ENCODE measurements at regions not wholly inside any gene's neighbourhood (a gene's known extent, or its start where the extent isn't known, plus 50 kb on each side); places are given as distances from the start of the nearest gene placed in this dataset.
"Not testable (repeated sequence)": the region's sequence is repeated elsewhere in the genome, so short reads cannot be mapped to it uniquely, and the experiment has no call there.

- no peak for DNase-seq
Observed at GRCh38 chr9:110029429-110029955, 178.5 kb downstream of the C9orf152 start.

- no peak for DNase-seq
Observed at GRCh38 chr9:110029956-110030480, 177.9 kb downstream of the C9orf152 start.

GRCh38 chr9:110030632-110031031 is 177.3 kb downstream of the C9orf152 start:
- DNase-seq, result no peak

GRCh38 chr9:110031511-110032173 is 176.3 kb downstream of the C9orf152 start:
- no peak for DNase-seq

DNA sequence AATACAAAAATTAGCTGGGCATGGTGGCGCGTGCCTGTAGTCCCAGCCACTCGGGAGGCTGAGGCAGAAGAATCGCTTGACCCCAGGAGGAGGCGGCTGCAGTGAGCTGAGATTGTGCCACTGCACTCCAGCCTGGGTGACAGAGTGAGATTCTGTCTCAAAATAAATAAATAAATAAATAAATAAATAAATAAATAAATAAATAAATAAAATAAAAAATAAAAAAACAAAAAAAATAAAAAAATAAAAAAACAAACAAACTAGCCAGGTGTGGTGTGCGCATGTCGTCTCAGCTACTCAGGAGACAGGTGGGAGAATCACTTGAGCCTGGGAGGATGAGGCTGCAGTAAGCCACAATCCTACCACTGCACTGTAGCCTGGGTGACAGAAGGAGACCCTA is 175.4 kb downstream of the C9orf152 start:
- not testable (repeated sequence) for DNase-seq

DNA sequence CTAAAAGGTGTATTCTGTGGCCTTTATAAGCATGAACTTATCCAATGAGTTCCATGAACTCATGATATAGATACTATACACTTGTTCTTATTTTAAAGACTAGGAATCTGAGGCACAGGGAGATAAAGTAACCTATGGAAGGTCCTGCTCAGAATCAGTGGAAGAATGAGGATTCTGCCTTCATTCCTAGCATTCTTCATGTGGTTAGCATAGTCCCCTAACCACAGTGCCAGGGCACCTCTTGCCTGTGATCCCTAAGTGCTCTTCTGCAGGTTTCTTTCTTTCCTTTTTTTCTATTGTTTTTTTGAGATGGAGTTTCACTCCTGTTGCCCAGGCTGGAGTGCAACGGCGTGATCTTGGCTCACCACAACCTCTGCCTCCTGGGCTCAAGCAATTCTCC is 174.1 kb downstream of the C9orf152 start:
- no peak for DNase-seq

- no peak for DNase-seq
Observed at GRCh38 chr9:110036286-110036685, 171.7 kb downstream of the C9orf152 start.

DNA sequence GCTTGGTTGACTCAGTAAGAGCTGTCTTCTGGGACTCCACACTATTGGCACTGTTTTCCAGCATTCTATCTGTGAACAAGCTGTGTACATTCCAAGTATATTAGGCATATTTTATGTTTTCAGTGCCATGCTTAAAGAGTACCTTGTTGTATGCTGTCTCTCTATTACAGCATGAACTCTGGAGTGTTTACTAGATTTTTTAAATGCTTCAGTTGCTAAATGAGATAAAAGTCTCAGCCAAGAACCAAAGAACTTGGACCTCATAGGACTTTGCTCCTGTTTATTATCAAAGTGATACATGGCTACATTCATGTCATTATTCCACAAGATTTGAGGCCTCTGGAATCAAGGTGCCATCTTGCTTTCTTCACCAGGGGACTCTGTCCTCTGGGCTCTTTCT is 167.2 kb downstream of the C9orf152 start:
- DNase-seq, result no peak

DNA sequence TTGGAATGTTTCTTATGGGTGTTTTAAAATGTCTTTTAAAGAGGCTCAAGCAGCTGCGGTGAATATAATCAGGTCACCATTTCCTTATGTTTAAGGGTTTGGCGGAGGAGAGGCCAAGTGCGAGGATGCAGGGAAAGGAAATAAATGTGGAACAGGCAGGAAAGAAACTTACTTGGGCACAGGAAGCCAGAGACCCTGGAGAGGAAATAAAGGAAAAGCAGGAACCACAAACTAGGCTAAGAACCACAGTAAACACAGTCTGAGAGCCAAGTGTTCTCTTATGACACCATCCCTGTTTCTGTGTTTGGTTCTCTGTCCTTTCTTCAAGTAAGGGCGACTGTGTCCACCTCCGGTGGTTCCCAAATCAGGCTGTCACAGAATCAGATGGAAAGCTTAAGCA is 166.5 kb downstream of the C9orf152 start:
- no peak for DNase-seq

DNA sequence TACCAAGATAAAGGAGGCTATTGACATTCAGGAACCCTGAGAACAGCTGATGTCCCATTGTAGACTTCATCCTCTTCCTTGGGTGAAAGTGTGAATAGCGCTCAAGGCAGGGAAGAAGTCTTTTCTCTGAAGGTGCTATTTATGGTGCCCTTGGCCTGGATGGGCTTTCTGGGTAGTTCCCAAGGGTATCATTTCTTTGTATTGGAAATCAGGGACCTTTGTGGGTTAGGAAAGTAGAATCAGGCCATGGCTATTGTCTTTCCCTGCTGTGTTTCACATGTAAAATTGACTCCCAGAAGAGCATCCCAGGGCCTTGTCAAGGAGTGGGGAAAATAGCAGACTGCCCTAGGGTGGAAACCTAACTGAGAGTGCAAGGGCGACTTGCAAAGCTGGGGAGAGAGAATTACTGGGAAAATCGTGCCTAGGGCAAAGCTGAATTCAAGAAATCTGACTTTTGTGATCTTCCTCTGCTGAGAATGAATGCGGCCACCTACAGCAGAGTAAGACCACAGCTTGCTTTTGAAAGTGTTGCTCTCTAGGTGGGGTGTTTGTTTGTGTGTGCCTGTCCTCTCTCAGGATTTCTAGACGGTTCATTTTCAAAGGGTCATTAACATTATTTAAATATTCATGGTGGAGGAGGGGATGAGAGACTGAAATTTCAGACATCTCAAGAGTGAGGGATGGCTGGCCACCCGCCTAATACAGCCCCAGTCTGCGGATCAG is 160.6 kb downstream of the C9orf152 start:
- no peak for DNase-seq

GRCh38 chr9:110047955-110048402 is 160.0 kb downstream of the C9orf152 start:
- DNase-seq, result no peak

GRCh38 chr9:110048403-110048975 is 159.5 kb downstream of the C9orf152 start:
- peak; percentile 87 for DNase-seq

- peak; percentile 30 to 38 for DNase-seq
Observed at GRCh38 chr9:110048976-110049698, 158.8 kb downstream of the C9orf152 start.

GRCh38 chr9:110049699-110050450 is 158.1 kb downstream of the C9orf152 start:
- DNase-seq, result peak; percentile 33 to 47

DNA sequence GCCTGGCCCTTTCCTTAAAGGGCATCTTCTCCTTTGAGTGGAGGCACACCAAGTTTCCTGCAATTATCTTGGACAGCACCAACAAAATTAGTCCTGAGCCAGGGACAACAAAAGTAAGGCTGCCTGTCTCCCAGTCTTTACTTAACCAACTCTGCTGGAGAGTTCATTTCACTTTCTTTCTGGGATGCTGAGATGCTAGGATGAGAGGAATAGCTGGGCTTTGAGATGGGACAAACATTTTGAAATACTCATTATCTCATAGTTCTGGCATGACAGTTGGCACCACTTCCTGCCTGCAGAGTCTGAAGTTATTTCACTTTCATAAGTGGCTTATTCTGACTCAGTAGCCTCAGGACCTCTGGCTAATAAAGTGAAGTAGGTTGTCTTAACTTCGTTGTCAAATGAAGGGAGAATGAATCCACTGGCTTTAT is 157.0 kb downstream of the C9orf152 start:
- peak; percentile 18 to 27 for DNase-seq

DNA sequence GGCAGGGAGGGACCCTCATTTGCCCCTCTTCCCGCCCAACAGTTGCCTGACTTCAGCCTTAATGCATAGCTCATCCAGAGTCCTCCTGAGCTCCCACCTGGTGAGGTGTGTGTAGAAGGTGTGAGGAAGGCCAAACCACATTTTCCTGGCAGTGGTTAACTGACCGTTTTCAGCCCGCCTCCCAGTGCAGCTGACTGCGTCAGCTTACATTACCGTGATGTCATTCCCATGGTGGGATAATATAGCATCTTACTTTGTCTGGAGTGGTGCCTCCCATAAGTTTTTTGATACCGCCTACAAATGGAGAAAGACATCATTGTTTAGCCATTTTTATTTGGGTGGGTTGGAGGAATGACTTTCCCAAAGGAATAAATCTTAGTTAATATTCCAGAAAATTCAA is 151.9 kb downstream of the C9orf152 start:
- no peak for DNase-seq

- DNase-seq, result peak; percentile 62 to 68
Observed at GRCh38 chr9:110058304-110058953, 149.5 kb downstream of the C9orf152 start.

DNA sequence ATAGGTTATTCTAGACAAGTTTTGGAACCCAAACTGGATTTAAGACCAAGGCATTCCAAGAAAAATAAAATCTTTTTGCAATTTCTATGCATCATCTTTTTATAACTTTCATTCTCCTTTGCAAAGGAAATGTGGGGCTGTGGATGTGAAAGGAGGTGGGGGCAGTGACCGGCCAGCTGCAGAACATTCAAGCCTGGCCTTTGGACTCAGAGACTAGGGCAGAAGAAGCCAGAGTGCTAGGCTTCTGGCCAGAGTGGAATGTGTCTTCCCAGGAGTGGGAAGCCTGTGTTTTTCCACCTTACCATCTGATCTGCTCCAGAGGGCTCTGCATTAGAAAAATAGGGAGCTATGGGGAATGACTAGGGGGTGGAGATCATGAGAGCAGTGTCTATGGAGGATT is 148.5 kb downstream of the C9orf152 start:
- DNase-seq, result no peak

- DNase-seq, result no peak
Observed at GRCh38 chr9:110064803-110065202, 143.2 kb downstream of the C9orf152 start.

GRCh38 chr9:110065532-110065931 is 142.4 kb downstream of the C9orf152 start:
- DNase-seq, result no peak

DNA sequence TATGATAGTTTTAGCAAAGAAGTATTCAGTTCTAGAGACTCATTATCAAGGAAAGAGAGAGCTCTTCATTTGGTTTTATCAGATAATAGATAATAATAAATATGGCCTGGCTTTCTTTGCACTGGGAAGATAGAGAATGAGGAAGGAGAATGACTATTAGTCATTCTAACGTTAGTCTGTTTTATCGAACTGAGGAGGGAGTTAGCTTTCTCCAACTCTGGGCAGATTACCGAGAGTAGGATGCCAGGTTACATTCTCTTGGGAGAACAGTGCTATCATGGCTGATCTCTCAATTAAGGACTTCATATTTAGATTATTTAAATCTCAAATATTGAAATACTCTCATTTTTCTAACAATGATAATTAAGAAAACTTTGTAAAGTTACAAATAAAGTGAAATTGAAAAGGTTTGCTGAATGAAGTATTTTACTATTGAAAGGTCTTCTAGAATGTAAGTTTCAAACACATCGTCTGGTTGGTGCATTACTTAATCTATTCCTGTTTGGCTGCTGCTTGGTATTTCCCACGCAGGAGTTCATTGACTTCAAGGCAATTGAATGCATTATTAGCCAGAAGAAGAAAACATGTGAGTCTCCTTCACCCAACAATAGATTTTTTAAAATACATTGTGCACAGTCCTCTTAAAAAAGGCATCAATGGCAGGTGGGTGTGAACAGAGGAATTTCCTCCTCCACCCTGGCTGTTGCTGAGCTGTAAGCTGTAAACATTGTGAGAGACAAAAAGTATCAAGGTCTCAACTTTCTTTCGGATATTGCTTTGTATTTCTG is 140.8 kb downstream of the C9orf152 start:
- DNase-seq, result no peak

Data from activated CD4-positive, alpha-beta T cell treated with anti-CD3 and anti-CD28 coated beads, Interleukin-2, amount 50 U/mL, for 48 hours (primary cell).